Upper lobe of right lung (tissue), 1 donor: ENCODE measurements at regions not wholly inside any gene's neighbourhood (a gene's known extent, or its start where the extent isn't known, plus 50 kb on each side); places are given as distances from the start of the nearest gene placed in this dataset.

ENCODE experiments used
- ATAC-seq: fragments of 200-7000 bp; cut with Tn5 transposase; one replicate; pipeline ENCODE4 v1.9.1; 2020; ENCODE audit warnings: mild to moderate bottlenecking, moderate library complexity
- DNase-seq: peaks from one replicate; pipeline ENCODE4 v3.0.0-alpha.2; 2020
- H3K27ac ChIP-seq: fragments of 200-600 bp; one replicate; pipeline ENCODE4 v1.8.0; 2022
- H3K27me3 ChIP-seq: fragments of 200-600 bp; one replicate; pipeline ENCODE4 v1.8.0; 2022; ENCODE audit warnings: mild to moderate bottlenecking
- H3K36me3 ChIP-seq: fragments of 200-600 bp; one replicate; pipeline ENCODE4 v1.8.0; 2022
- H3K4me1 ChIP-seq: fragments of 200-600 bp; one replicate; pipeline ENCODE4 v1.8.0; 2022
- H3K4me3 ChIP-seq: fragments of 200-600 bp; one replicate; pipeline ENCODE4 v1.8.0; 2022; ENCODE audit warnings: mild to moderate bottlenecking
- H3K9me3 ChIP-seq: fragments of 200-600 bp; one replicate; pipeline ENCODE4 v1.8.0; 2022
- CTCF ChIP-seq: fragments of 200-600 bp; IDR thresholded peaks from one replicate; pipeline ENCODE4 v1.8.0; 2022; ENCODE audit warnings: antibody characterized with exemption
- intact Hi-C: fragments of 100-400 bp; cut with DNase I; formaldehyde crosslinking; loops from one replicate; pipeline ENCODE4 v1.11.0; 2022
- donor health status: DM: no; HTN: yes; CAD: no; lungs with severe emphysema.

GRCh38 chrX:112979879-112980278 lies 139.2 kb upstream of the AMOT start:
- Histone ChIP-seq H3K27me3 (no peaks in the 10 kb centered on the region), H3K9me3 (no peaks in the 10 kb centered on the region), H3K27ac (no peak overlapping the region), H3K4me1 (no peaks in the 10 kb centered on the region), H3K4me3 (no peak overlapping the region), H3K36me3 (no peaks in the 10 kb centered on the region)
- TF ChIP-seq CTCF = no peak
- ATAC-seq (no peak), DNase-seq (no peak)
- intact Hi-C loops = no loop called here

GRCh38 chrX:112968351-112969133 lies 127.9 kb upstream of the AMOT start:
- ATAC-seq (no peak), DNase-seq (no peak)
- H3K36me3 ChIP-seq = no peaks in the 10 kb centered on the region
- no peaks in the 10 kb centered on the region for H3K9me3 ChIP-seq
- no peaks in the 10 kb centered on the region for H3K4me1 ChIP-seq
- H3K27ac ChIP-seq = no peak overlapping the region
- TF ChIP-seq CTCF = no peak
- H3K27me3 ChIP-seq = no peaks in the 10 kb centered on the region
- intact Hi-C loops = no loop called here
- H3K4me3 ChIP-seq = no peak overlapping the region

- TF ChIP-seq CTCF = no peak
- Histone ChIP-seq H3K9me3 (no peaks in the 10 kb centered on the region), H3K27ac (no peak overlapping the region), H3K36me3 (no peaks in the 10 kb centered on the region), H3K4me3 (no peak overlapping the region), H3K4me1 (no peaks in the 10 kb centered on the region), H3K27me3 (no peaks in the 10 kb centered on the region)
- DNase-seq (no peak), ATAC-seq (no peak)
- intact Hi-C loops = no loop called here
Measured at GRCh38 chrX:112967903-112968302, 127.3 kb upstream of the AMOT start.

GRCh38 chrX:112967341-112967740 lies 126.7 kb upstream of the AMOT start:
- Histone ChIP-seq H3K36me3 (no peaks in the 10 kb centered on the region), H3K27me3 (no peaks in the 10 kb centered on the region), H3K9me3 (no peaks in the 10 kb centered on the region), H3K4me3 (no peak overlapping the region), H3K4me1 (no peaks in the 10 kb centered on the region), H3K27ac (no peak overlapping the region)
- no peak for DNase-seq
- TF ChIP-seq CTCF = no peak
- no peak for ATAC-seq
- intact Hi-C loops = no loop called here

- Histone ChIP-seq H3K27ac (no peak overlapping the region), H3K9me3 (no peaks in the 10 kb centered on the region), H3K36me3 (no peaks in the 10 kb centered on the region), H3K27me3 (no peaks in the 10 kb centered on the region), H3K4me3 (no peak overlapping the region), H3K4me1 (no peaks in the 10 kb centered on the region)
- intact Hi-C loops = no loop called here
- no peak for TF ChIP-seq CTCF
- no peak for DNase-seq
- ATAC-seq = no peak
Measured at GRCh38 chrX:112961981-112962380, 121.3 kb upstream of the AMOT start.
